NCI-H1417 treated with DMSO at 0.1 percent for 48 hours (cell line): ENCODE measurements at regions not wholly inside any gene's neighbourhood (a gene's known extent, or its start where the extent isn't known, plus 50 kb on each side); places are given as distances from the start of the nearest gene placed in this dataset.
"Not testable (repeated sequence)": the region's sequence is repeated elsewhere in the genome, so short reads cannot be mapped to it uniquely, and the experiment has no call there.

Experiments
- DNase-seq: peaks from one replicate; lab custom pipeline; 2025; lab: John Stamatoyannopoulos, UW

GRCh38 chr11:24185535-24185934 is 311.3 kb upstream of the LUZP2 start:
- not testable (repeated sequence) for DNase-seq

- DNase-seq: no peak
These were observed 300.1 kb upstream of the LUZP2 start for GRCh38 chr11:24196733-24197132.

- no peak for DNase-seq
These were observed 298.4 kb upstream of the LUZP2 start for GRCh38 chr11:24198481-24198880.

- DNase-seq: no peak
These were observed 297.4 kb upstream of the LUZP2 start for GRCh38 chr11:24199461-24199860.

GRCh38 chr11:24206030-24206429 is 290.8 kb upstream of the LUZP2 start:
- DNase-seq: no peak

GRCh38 chr11:24206511-24206910 is 290.3 kb upstream of the LUZP2 start:
- DNase-seq: no peak

GRCh38 chr11:24216488-24216887 is 280.4 kb upstream of the LUZP2 start:
- no peak for DNase-seq

GRCh38 chr11:24217319-24217718 is 279.5 kb upstream of the LUZP2 start:
- not testable (repeated sequence) for DNase-seq

GRCh38 chr11:24225501-24225900 is 271.4 kb upstream of the LUZP2 start:
- DNase-seq: no peak

GRCh38 chr11:24226606-24227005 is 270.2 kb upstream of the LUZP2 start:
- peak; percentile 37 for DNase-seq

- no peak for DNase-seq
These were observed 263.8 kb upstream of the LUZP2 start for GRCh38 chr11:24233041-24233440.

- DNase-seq: no peak
These were observed 261.9 kb upstream of the LUZP2 start for GRCh38 chr11:24234822-24235508.

GRCh38 chr11:24238771-24239645 is 257.8 kb upstream of the LUZP2 start:
- no peak for DNase-seq

GRCh38 chr11:24239930-24240329 is 256.9 kb upstream of the LUZP2 start:
- DNase-seq: no peak

- no peak for DNase-seq
These were observed 256.2 kb upstream of the LUZP2 start for GRCh38 chr11:24240496-24241175.

- no peak for DNase-seq
These were observed 250.1 kb upstream of the LUZP2 start for GRCh38 chr11:24246715-24247114.

- DNase-seq: no peak
These were observed 249.0 kb upstream of the LUZP2 start for GRCh38 chr11:24247846-24248245.

GRCh38 chr11:24249921-24250320 is 246.9 kb upstream of the LUZP2 start:
- no peak for DNase-seq

- no peak for DNase-seq
These were observed 243.6 kb upstream of the LUZP2 start for GRCh38 chr11:24253237-24253760.

GRCh38 chr11:24264868-24265267 is 232.0 kb upstream of the LUZP2 start:
- no peak for DNase-seq

GRCh38 chr11:24267014-24267413 is 229.8 kb upstream of the LUZP2 start:
- DNase-seq: no peak

GRCh38 chr11:24271798-24272197 is 225.1 kb upstream of the LUZP2 start:
- DNase-seq: no peak
